HG02884 (cell line): ENCODE measurements at regions not wholly inside any gene's neighbourhood (a gene's known extent, or its start where the extent isn't known, plus 50 kb on each side); places are given as distances from the start of the nearest gene placed in this dataset.
"Not testable (repeated sequence)": the region's sequence is repeated elsewhere in the genome, so short reads cannot be mapped to it uniquely, and the experiment has no call there.

Experiments used
- ATAC-seq: cut with Tn5 transposase; IDR thresholded peaks from one replicate; pipeline ENCODE4 v1.9.1; 2021; ENCODE audit warnings: mild to moderate bottlenecking, moderate library complexity; ENCODE audit not compliant: unreplicated experiment

DNA sequence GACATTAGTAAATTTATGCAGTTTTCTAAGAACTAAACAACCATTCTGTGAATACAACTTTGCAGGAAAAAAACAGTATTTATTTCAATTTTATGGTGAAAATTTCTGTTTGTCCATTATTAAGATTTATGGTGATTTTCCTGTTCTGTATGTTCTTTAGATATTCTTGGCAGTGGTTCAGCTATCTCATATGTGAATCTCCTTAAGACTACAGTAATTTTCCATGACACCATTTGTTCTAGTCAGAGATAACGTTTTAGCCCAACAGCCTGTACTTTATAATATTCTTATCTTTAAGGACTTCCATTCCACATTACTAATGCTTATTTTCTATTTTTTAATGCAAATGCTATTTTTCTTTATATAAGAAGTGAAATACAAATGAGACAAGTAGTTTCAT is 504.0 kb downstream of the RFPL4B start:
- ATAC-seq = no peak

DNA sequence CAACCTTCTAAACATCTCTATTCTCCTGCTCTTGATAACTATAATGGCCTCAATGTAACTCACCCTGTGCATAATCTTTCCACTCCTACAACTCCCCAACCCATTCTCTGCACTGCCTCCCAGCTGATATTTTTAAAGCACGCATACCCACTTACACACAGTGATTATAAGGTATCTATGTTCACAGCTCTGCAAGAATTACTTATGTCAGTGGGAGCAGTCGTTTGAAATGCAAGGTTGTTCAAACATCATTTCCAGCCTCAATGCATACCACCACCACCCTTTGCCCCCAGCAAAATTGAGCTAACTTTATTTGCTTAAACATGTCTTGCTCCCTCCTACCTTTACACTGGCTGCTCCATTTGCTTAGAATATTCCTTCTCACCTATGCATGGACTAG is 506.0 kb downstream of the RFPL4B start:
- ATAC-seq = no peak

- ATAC-seq = no peak
Measured at GRCh38 chr6:112863753-112864152, 516.6 kb downstream of the RFPL4B start.

DNA sequence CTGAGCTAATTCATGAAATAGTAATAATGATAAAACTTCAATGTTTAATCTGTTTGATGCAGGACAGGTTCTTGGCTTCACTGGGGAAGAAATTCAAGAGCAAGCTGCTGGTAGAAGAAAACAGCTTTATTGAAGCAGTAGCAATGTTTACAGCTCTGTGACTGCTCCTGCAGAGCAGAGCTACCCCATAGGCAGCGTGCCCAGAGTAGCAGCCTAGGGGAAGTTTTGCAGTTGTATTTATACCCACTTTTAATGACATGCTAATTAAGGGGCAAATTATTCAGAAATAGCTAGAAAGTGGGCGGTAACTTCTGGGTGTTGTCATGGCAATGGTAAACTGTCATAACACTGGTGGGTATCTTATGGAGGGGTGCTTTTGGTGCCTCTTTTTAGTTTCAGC is 518.0 kb downstream of the RFPL4B start:
- ATAC-seq = no peak

DNA sequence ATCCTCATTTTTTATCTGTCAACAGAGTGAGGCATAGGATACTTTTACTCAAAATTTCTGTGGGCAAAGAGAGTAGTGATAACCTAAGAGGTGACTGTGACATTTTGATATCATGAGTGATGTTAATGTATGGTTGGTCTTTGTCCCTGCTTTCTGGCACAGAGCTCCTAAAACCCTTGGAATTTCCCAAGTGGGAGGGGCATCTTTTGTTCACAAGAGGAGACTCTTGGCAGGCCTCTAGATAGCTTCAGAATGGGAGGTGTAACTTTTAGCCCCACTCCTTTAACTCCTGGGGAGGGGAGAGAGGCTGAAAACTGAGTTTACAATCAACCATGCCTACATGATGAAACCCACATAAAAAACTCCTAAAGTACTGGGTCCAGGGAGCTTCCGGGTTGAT is 527.8 kb downstream of the RFPL4B start:
- ATAC-seq = no peak

GRCh38 chr6:112877134-112878100 is 530.3 kb downstream of the RFPL4B start:
- no peak for ATAC-seq

- ATAC-seq = no peak
Measured at GRCh38 chr6:112879920-112880413, 532.8 kb downstream of the RFPL4B start.

DNA sequence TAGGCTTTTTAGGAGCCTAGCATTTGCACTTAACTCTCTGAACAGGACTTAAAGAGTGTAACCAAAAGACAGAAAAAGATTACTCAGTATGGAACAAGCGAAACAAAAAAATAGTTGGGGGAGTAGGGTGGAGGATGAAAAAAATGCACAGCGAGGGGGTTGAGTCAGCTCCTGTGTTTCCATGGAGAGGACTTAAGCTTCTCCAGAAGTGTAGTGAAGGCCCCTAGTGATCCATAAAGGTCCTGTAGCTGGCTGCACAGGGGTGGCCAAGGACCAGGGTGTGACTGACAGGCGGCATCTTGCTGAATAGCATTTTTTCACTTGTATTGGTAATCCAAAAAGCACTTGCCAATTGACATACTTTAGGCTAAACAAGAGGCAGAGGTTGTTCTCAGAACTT is 533.9 kb downstream of the RFPL4B start:
- no peak for ATAC-seq

DNA sequence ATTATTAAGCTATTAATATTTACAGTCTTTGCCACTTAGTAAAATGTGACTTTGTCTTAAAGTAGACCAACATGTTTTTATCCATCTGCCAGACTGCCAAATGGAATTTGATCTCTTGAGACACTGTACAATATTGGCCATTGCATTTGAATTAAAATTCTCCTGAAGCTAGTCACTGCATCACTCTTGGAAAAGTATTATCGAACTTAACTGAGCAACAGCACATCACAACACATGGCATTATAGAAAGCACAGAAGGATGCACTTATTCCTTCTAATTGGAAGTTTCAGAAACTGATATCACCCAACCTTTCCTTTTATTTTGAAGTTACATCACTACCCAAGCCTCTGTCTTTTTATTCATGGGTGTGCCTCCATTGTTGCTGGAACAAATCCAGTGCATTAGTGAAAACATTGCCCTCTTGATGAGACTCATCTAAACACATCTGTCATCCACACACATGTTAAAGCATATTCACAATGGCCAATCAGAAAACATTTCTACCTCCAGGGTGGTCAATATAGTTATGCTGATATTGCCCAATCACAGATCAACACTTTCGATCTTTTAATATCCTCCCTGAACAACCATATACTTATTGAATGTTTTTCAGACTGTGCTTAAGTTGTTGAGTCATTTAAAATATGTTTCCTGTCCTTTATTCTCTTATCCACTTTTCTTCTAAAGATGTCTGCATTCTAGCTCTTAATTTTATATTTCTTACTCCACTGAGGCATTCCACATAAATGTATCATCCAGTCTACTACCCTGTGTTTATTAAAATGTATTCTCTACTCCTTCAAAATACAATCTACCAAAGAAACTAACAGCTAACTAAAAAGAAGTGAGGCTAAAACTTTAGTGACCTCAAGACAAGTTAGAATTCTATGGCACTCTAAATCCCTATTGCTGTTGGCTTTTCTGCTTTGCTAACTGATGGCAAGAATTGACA is 535.0 kb downstream of the RFPL4B start:
- no peak for ATAC-seq

DNA sequence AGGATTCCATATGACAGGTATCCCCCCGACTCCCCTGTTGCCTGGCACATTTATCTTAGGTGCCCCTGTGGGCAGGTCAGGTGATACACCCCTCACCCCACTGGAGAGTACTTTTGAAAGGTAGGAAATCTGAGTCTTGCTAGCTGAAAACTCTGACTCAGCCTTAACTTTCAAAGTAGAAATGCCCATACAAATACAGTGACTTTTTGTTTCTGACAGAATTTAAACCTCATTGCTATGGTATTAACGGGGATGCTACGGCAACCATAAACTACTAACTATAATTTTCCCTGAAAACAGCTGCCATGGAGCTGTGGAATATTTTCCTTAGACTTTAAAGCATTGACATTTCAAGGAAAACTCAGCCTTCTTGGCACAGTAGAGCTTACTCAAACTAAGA is 536.0 kb downstream of the RFPL4B start:
- no peak for ATAC-seq

GRCh38 chr6:112886415-112886814 is 539.3 kb downstream of the RFPL4B start:
- no peak for ATAC-seq

- not testable (repeated sequence) for ATAC-seq
Measured at GRCh38 chr6:112887424-112887823, 540.3 kb downstream of the RFPL4B start.

- no peak for ATAC-seq
Measured at GRCh38 chr6:112899541-112899940, 552.4 kb downstream of the RFPL4B start.

GRCh38 chr6:112903361-112903760 is 556.2 kb downstream of the RFPL4B start:
- ATAC-seq = no peak

DNA sequence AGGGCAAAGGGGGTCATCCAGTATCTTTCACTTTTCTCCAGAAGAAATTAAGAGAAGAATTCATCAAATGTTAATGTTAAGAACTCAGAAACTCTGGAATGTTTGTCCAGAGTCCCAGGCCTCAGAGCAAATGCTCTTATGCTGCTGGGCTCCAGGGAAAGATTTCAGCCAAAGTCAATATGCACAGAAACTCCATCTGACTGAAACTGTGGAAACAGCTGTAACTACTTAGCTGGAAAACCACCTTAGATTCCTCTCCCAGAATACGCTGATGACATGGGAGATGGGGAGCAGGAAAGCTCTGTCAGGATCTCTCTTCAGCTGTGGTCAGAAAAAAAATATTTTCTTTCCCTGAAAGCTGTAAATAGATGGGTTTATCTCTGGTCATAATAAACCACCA is 559.6 kb downstream of the RFPL4B start:
- no peak for ATAC-seq

GRCh38 chr6:112909781-112910180 is 562.7 kb downstream of the RFPL4B start:
- ATAC-seq = no peak

- no peak for ATAC-seq
Measured at GRCh38 chr6:112910256-112910655, 563.1 kb downstream of the RFPL4B start.

GRCh38 chr6:112911959-112912358 is 564.8 kb downstream of the RFPL4B start:
- ATAC-seq = no peak

DNA sequence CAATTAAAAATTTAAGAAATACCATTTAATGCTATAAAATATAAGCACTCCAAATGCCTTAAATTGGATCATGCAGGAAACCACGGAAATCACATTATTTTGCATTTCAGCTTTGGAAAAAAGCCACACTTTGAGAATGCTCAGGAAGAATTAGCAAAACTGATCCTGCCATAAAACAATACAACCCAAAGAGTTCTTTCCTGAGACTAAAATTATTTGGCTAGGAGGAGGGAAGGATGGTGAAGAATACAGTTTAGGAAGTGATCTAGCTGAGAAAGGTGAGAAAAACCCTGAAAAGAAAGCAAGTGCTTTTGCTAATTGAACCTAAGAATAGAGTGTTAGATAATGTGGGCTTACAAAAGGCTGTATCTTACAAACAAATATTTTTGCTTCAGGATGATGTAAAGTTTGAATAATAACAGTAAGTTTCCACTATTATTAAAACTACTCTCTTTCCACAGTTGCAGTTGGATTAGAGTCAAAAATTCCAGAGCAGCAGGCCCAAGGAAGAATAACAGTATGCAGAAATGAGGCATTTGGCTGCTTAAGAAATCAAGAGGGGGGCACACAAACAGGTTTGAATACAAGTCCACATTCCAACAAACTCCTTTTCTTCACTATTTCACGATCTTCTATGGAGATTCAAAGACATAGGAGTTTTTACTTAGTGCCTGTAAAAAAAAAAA is 565.4 kb downstream of the RFPL4B start:
- no peak for ATAC-seq

- not testable (repeated sequence) for ATAC-seq
Measured at GRCh38 chr6:112919744-112920143, 572.6 kb downstream of the RFPL4B start.

- ATAC-seq = no peak
Measured at GRCh38 chr6:112920994-112921393, 573.9 kb downstream of the RFPL4B start.
